PC-9 (cell line): ENCODE measurements at regions not wholly inside any gene's neighbourhood (a gene's known extent, or its start where the extent isn't known, plus 50 kb on each side); places are given as distances from the start of the nearest gene placed in this dataset.

ENCODE experiments used
- BruUV-seq: library from RNA; stranded (reverse); fragments of 400-500 nt; replicated peaks from 2 replicates; lab custom pipeline; 2021; lab: Mats Ljungman, UMichigan
- CTCF ChIA-PET: fragments of 300-600 bp; sonication (Branson Sonifier 250); formaldehyde crosslinking; loops from one replicate; lab custom pipeline; 2022; ENCODE audit warnings: antibody characterized with exemption; lab: Charles Lee
- POLR2A ChIA-PET: fragments of 300-600 bp; sonication (Branson Sonifier 250); formaldehyde crosslinking; loops from one replicate; lab custom pipeline; 2022; ENCODE audit warnings: antibody characterized with exemption; ENCODE audit not compliant: unreplicated experiment; lab: Charles Lee
- DNase-seq, 2 experiments: peaks; one replicate each; pipeline versions ENCODE4 v3.0.0 to v3.0.0-alpha.2; 2015 to 2022; ENCODE audit warnings: mixed read lengths in 1 of 2
- H2AFZ ChIP-seq: fragments of 200-600 bp; sonication (generic); 2 replicates; pipeline ENCODE4 v1.8.1; 2017; ENCODE audit warnings: antibody characterized with exemption
- H3F3A ChIP-seq: fragments of 200-600 bp; sonication (generic); 2 replicates; pipeline ENCODE4 v1.8.1; 2017; ENCODE audit warnings: antibody characterized with exemption, mild to moderate bottlenecking, low read depth; ENCODE audit not compliant: insufficient read depth
- H3K27ac ChIP-seq: fragments of 200-600 bp; sonication (generic); 2 replicates; pipeline ENCODE4 v1.6.1; 2016; ENCODE audit warnings: mixed run types
- H3K27me3 ChIP-seq: fragments of 200-600 bp; sonication (generic); 2 replicates; pipeline ENCODE4 v1.6.1; 2016; ENCODE audit warnings: low read depth, mixed run types; ENCODE audit not compliant: insufficient read depth
- H3K36me3 ChIP-seq: fragments of 200-600 bp; sonication (generic); 2 replicates; pipeline ENCODE4 v1.6.1; 2016; ENCODE audit warnings: low read depth, mixed run types
- H3K4me1 ChIP-seq: fragments of 200-600 bp; sonication (generic); replicated peaks from 2 replicates; pipeline ENCODE4 v1.6.1; 2016; ENCODE audit warnings: mixed run types; ENCODE audit not compliant: insufficient read depth
- H3K4me2 ChIP-seq: fragments of 200-600 bp; sonication (generic); 2 replicates; pipeline ENCODE4 v1.6.1; 2017; ENCODE audit warnings: mixed run types
- H3K4me3 ChIP-seq: fragments of 200-600 bp; sonication (generic); 2 replicates; pipeline ENCODE4 v1.6.1; 2016; ENCODE audit warnings: mixed run types
- H3K79me2 ChIP-seq: fragments of 200-600 bp; sonication (generic); 2 replicates; pipeline ENCODE4 v1.6.1; 2017; ENCODE audit warnings: low read depth, mixed run types
- H3K9me2 ChIP-seq: fragments of 200-600 bp; sonication (generic); 2 replicates; pipeline ENCODE4 v1.8.1; 2017; ENCODE audit warnings: mild to moderate bottlenecking; ENCODE audit not compliant: insufficient read depth
- H3K9me3 ChIP-seq: fragments of 200-600 bp; sonication (generic); 2 replicates; pipeline ENCODE4 v1.8.1; 2016; ENCODE audit warnings: low read depth; ENCODE audit not compliant: insufficient read depth
- H4K20me1 ChIP-seq: fragments of 200-600 bp; sonication (generic); 2 replicates; pipeline ENCODE4 v1.8.1; 2017; ENCODE audit not compliant: insufficient read depth
- EZH2 ChIP-seq: fragments of 200-600 bp; sonication (generic); IDR thresholded peaks from 2 replicates; pipeline ENCODE4 v1.8.0; 2017; ENCODE audit warnings: antibody characterized with exemption, low read depth
- intact Hi-C: fragments of 100-400 bp; cut with micrococcal nuclease; formaldehyde crosslinking; loops from one replicate; pipeline ENCODE4 v1.10.0; 2022; ENCODE audit not compliant: unreplicated experiment
- TF ChIP-seq, protein P1 (sequence below): fragments of 200-600 bp; sonication (generic); conservative IDR thresholded peaks from 2 replicates; pipeline ENCODE4 v1.6.1; 2017; ENCODE audit warnings: mixed run types, antibody characterized with exemption, mild to moderate bottlenecking, moderate library complexity

DNA sequence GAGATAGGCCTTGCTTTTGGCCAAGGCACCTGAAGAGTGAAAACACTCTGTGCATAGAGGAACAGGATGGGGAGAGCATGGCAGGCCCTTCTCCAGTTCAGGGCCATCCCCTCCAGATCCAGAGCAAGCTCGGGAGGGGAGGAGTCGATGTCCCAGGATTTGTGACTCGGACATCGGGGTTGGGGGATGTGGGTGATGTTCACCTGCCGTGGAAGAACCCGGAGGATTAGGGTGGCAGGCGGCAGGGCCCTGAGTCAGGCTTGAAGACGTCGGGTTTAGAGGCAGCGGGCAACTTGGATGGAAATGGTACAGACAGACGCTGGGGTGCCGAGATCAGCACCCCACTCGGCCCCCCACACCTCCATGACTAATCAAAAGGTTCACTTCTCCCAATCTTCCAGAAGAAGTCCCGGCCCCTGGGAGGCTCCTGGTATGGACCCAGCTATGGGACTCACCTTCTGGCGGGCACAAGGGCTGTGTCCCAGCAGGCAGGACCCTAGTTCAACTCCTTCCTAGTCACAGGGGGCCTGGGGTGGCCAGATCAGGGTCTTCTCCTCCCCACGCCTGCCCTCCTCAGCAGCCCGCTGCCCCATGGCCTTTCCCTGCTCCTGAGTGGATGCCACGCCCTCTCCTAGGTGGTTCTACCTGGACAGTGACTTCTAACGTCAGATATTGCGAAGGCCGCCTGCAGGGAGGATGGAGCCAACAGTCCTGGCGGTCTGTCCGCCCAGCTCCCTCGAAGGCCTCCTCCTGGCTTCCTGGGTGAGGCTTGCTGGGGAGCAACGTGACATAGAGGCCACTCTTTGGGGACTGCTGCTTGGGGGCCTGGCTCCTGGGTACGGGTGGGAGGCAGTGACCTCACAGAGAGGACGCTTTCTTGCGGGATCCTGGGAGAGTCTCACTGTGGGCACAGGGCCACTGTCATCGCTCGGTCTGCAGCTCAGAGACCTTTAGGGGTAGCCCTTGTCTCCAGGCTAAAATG lies 792.5 kb downstream of the BRD1 start:
- intact Hi-C loops = no loop called here
- no TSS peak for BruUV-seq

DNA sequence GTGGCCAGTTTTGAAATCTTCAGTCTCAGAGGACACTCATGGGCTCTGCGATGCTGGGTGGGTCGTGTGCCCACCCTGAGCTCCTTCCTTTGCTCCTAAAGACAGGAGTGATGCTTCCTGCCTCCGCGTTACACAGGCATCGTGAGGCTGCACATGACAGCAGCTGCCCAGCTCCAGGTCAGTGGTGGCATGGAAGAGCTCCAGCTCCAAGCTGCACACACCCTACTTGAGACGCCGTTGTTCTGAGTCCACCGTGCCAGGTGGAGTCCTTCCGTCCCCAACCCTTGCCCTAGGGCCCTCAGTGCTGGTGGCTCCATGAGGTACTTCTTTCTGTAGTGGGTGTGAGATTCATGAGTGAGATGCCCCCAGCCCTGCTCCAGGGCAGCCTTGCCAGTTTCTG lies 794.1 kb downstream of the BRD1 start:
- no TSS peak for BruUV-seq
- Histone ChIP-seq H3F3A (no peaks in the 10 kb centered on the region), H3K9me2 (no peaks in the 10 kb centered on the region), H4K20me1 (no peaks in the 10 kb centered on the region), H3K36me3 (no peaks in the 10 kb centered on the region), H3K27me3 (peaks cover 87% of the 10 kb centered on the region), H2AFZ (no peak overlapping the region), H3K9me3 (no peaks in the 10 kb centered on the region), H3K4me2 (no peak overlapping the region), H3K79me2 (no peaks in the 10 kb centered on the region), H3K4me3 (no peak overlapping the region), H3K4me1 (no peaks in the 10 kb centered on the region), H3K27ac (no peak overlapping the region)
- TF ChIP-seq EZH2 = no peak
- TF ChIP-seq, protein P1, sequence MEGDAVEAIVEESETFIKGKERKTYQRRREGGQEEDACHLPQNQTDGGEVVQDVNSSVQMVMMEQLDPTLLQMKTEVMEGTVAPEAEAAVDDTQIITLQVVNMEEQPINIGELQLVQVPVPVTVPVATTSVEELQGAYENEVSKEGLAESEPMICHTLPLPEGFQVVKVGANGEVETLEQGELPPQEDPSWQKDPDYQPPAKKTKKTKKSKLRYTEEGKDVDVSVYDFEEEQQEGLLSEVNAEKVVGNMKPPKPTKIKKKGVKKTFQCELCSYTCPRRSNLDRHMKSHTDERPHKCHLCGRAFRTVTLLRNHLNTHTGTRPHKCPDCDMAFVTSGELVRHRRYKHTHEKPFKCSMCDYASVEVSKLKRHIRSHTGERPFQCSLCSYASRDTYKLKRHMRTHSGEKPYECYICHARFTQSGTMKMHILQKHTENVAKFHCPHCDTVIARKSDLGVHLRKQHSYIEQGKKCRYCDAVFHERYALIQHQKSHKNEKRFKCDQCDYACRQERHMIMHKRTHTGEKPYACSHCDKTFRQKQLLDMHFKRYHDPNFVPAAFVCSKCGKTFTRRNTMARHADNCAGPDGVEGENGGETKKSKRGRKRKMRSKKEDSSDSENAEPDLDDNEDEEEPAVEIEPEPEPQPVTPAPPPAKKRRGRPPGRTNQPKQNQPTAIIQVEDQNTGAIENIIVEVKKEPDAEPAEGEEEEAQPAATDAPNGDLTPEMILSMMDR = no peak
- POLR2A ChIA-PET = no interaction called here
- no peak for DNase-seq
- intact Hi-C loops = no loop called here
- CTCF ChIA-PET = no interaction called here

More for the DNA sequence above, 792.5 kb downstream of the BRD1 start:
- no peak overlapping the region for H3K4me2 ChIP-seq
- H3K9me3 ChIP-seq = no peaks in the 10 kb centered on the region
- no peak overlapping the region for H3K4me3 ChIP-seq
- peaks cover 92% of the 10 kb centered on the region for H3K27me3 ChIP-seq
- TF ChIP-seq, protein P1 = no peak
- no peak for TF ChIP-seq EZH2
- DNase-seq = no peak
- ChIA-PET CTCF (no interaction called here), POLR2A (no interaction called here)
- no peaks in the 10 kb centered on the region for H3K79me2 ChIP-seq
- H2AFZ ChIP-seq = no peak overlapping the region
- H3K27ac ChIP-seq = no peak overlapping the region
- H3K9me2 ChIP-seq = no peaks in the 10 kb centered on the region
- H3K4me1 ChIP-seq = no peaks in the 10 kb centered on the region
- H3K36me3 ChIP-seq = no peaks in the 10 kb centered on the region
- no peaks in the 10 kb centered on the region for H3F3A ChIP-seq
- no peaks in the 10 kb centered on the region for H4K20me1 ChIP-seq

DNA sequence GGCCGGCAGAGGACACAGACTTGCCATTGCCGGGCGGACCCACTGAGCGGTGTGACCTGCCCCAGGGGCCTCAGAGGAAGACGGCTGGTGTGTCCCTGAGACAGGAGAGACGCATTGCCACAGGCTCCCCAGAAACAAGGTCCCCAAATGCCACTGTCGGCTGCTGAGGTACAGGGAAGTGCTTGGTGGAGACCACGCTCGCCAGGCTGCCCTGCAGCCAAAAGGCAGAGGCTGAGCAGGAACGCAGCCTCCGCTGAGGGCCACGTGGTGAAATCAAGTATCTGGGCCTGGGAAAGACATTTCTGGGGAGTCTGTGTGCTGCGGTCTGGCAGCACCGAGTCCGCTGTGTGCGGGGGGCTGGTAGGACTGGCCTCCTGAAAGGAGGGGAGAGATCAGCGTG lies 794.9 kb downstream of the BRD1 start:
- intact Hi-C loops = no loop called here
- ChIA-PET POLR2A (no interaction called here), CTCF (no interaction called here)
- H3K4me3 ChIP-seq = no peak overlapping the region
- no peaks in the 10 kb centered on the region for H3F3A ChIP-seq
- H3K4me1 ChIP-seq = no peaks in the 10 kb centered on the region
- no peaks in the 10 kb centered on the region for H4K20me1 ChIP-seq
- no peak for TF ChIP-seq EZH2
- TF ChIP-seq, protein P1 = no peak
- no peaks in the 10 kb centered on the region for H3K9me3 ChIP-seq
- DNase-seq = no peak
- no peaks in the 10 kb centered on the region for H3K9me2 ChIP-seq
- no peak overlapping the region for H2AFZ ChIP-seq
- no peak overlapping the region for H3K4me2 ChIP-seq
- no peaks in the 10 kb centered on the region for H3K79me2 ChIP-seq
- no peaks in the 10 kb centered on the region for H3K36me3 ChIP-seq
- peaks cover 88% of the 10 kb centered on the region for H3K27me3 ChIP-seq
- BruUV-seq = no TSS peak
- H3K27ac ChIP-seq = no peak overlapping the region
